HEK293 (cell line): ENCODE measurements at regions not wholly inside any gene's neighbourhood (a gene's known extent, or its start where the extent isn't known, plus 50 kb on each side); places are given as distances from the start of the nearest gene placed in this dataset.

Experiments used
- CTCF ChIP-seq: fragments of 450-650 bp; formaldehyde crosslinking; IDR thresholded peaks from 2 replicates; pipeline ENCODE4 v1.5.1; 2016; ENCODE audit warnings: missing biosample characterization, missing genetic modification characterization
- REST ChIP-seq: fragments of 450-650 bp; formaldehyde crosslinking; IDR thresholded peaks from 2 replicates; pipeline ENCODE4 v1.5.1; 2016; ENCODE audit warnings: missing biosample characterization, missing genetic modification characterization
- SP3 ChIP-seq: fragments of 450-650 bp; formaldehyde crosslinking; IDR thresholded peaks from 2 replicates; pipeline ENCODE4 v1.5.1; 2016; ENCODE audit warnings: missing biosample characterization, missing genetic modification characterization
- YY1 ChIP-seq: fragments of 450-650 bp; formaldehyde crosslinking; IDR thresholded peaks from 2 replicates; pipeline ENCODE4 v1.5.1; 2018; ENCODE audit warnings: missing biosample characterization, missing genetic modification characterization
- ZBTB6 ChIP-seq: fragments of 450-650 bp; formaldehyde crosslinking; IDR thresholded peaks from 2 replicates; pipeline ENCODE4 v1.5.1; 2017; ENCODE audit warnings: missing biosample characterization, missing genetic modification characterization
- ZNF10 ChIP-seq: fragments of 450-650 bp; formaldehyde crosslinking; IDR thresholded peaks from 2 replicates; pipeline ENCODE4 v1.5.1; 2017; ENCODE audit warnings: missing biosample characterization, missing genetic modification characterization
- ZNF16 ChIP-seq: fragments of 450-650 bp; formaldehyde crosslinking; IDR thresholded peaks from 2 replicates; pipeline ENCODE4 v1.5.1; 2016; ENCODE audit warnings: low read depth, missing biosample characterization, missing genetic modification characterization
- ZNF394 ChIP-seq: fragments of 450-650 bp; formaldehyde crosslinking; IDR thresholded peaks from 2 replicates; pipeline ENCODE4 v1.5.1; 2016; ENCODE audit warnings: missing biosample characterization, missing genetic modification characterization, mild to moderate bottlenecking, moderate library complexity, borderline replicate concordance
- ZNF473 ChIP-seq: fragments of 450-650 bp; formaldehyde crosslinking; IDR thresholded peaks from 2 replicates; pipeline ENCODE4 v1.5.1; 2017; ENCODE audit warnings: missing biosample characterization, missing genetic modification characterization
- ZNF488 ChIP-seq: fragments of 450-650 bp; formaldehyde crosslinking; IDR thresholded peaks from 2 replicates; pipeline ENCODE4 v1.5.1; 2016; ENCODE audit warnings: missing biosample characterization, missing genetic modification characterization
- ZNF610 ChIP-seq: fragments of 450-650 bp; formaldehyde crosslinking; IDR thresholded peaks from 2 replicates; pipeline ENCODE4 v1.5.1; 2016; ENCODE audit warnings: missing biosample characterization, missing genetic modification characterization, borderline replicate concordance
- ZNF624 ChIP-seq: fragments of 450-650 bp; formaldehyde crosslinking; IDR thresholded peaks from 2 replicates; pipeline ENCODE4 v1.5.1; 2017; ENCODE audit warnings: missing biosample characterization, missing genetic modification characterization
- ZNF701 ChIP-seq: fragments of 450-650 bp; formaldehyde crosslinking; IDR thresholded peaks from 2 replicates; pipeline ENCODE4 v1.5.1; 2016; ENCODE audit warnings: missing biosample characterization, missing genetic modification characterization
- ZSCAN23 ChIP-seq: fragments of 450-650 bp; formaldehyde crosslinking; IDR thresholded peaks from 2 replicates; pipeline ENCODE4 v1.5.1; 2016; ENCODE audit warnings: missing biosample characterization, missing genetic modification characterization

- no peak for TF ChIP-seq ZNF624 (tag by site-specific recombination)
- no peak for TF ChIP-seq ZNF610
- no peak for TF ChIP-seq ZNF473 (tag by site-specific recombination)
- TF ChIP-seq ZNF701 (tag by site-specific recombination): no peak
- TF ChIP-seq ZSCAN23: no peak
- no peak for TF ChIP-seq CTCF (tag by site-specific recombination)
- no peak for TF ChIP-seq ZNF16
- TF ChIP-seq ZNF10 (tag by site-specific recombination): no peak
- no peak for TF ChIP-seq ZNF394
- TF ChIP-seq ZNF488 (tag by site-specific recombination): no peak
- TF ChIP-seq REST (tag by site-specific recombination): no peak
- TF ChIP-seq SP3 (tag by site-specific recombination): no peak
- TF ChIP-seq YY1: no peak
- no peak for TF ChIP-seq ZBTB6 (tag by site-specific recombination)
Measured at GRCh38 chr1:88194542-88194941, 489.5 kb upstream of the PKN2 start.
